Stimulated activated CD4-positive, alpha-beta T cell treated with anti-CD3 and anti-CD28 coated beads, Interleukin-1b, Interleukin-23, amount 100 ng/mL, for 4 hours (primary cell): ENCODE measurements at regions not wholly inside any gene's neighbourhood (a gene's known extent, or its start where the extent isn't known, plus 50 kb on each side); places are given as distances from the start of the nearest gene placed in this dataset.
"Not testable (repeated sequence)": the region's sequence is repeated elsewhere in the genome, so short reads cannot be mapped to it uniquely, and the experiment has no call there.

Experiments
- DNase-seq, 2 donors: peaks; one replicate each; pipeline ENCODE4 v3.0.0-alpha.2; 2020; ENCODE audit warnings: low read depth in 2 of 2

DNA sequence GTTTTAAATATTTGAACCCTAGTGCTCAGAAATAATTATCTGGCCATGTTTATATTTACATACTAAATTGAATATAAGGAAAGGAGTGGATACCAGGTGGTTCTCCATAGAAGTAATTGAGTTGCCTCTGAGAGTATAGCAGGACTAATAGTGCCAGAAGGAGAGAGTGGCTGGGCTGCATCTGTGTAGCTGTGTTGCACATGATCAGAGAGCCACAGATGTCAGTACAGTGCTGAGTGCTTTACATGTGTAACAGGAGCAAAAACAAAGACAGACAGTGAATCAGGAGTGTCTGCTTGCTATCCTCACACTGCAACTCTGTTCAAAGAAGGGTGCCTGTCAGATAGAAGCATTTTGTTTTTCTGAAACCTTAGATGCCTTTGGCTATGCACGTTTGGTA is 353.9 kb upstream of the PAPPA start:
- no peak for DNase-seq

DNA sequence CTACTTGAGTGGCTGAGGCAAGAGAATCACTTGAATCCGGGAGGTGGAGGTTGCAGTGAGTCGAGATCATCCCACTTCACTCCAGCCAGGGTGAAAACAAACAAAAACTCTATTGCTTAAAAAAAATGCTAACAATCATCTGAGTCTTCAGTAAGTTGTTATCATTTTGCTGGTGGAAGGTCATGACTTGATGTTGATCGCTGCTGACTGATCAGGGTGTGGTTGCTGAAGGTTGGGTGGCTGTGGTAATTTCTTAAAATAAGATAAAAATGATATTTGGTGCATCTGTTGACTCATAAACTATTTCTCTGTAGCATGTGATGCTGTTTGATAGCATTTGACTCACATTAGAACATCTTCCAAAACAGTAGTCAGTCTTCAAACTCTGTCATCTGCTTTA is 349.4 kb upstream of the PAPPA start:
- no peak for DNase-seq

DNA sequence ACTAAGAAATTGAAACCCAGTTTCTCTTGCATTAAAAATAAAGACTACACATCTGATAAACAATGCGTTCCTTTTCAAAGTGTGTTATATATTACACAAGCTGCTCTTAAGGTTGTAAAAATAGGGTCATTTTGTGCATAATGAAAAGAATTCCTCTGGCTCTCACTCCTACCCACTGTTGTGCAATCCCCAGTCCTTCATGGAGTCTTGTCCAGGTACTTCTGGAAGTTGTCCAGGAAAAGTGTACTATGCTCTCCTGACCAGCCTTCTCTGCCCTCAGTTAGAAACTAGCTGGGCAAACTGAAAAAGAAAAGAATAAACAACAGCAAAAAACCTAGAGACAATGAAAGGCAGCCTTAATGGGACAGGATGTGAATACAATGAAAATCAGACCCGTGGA is 345.5 kb upstream of the PAPPA start:
- DNase-seq, result no peak

DNA sequence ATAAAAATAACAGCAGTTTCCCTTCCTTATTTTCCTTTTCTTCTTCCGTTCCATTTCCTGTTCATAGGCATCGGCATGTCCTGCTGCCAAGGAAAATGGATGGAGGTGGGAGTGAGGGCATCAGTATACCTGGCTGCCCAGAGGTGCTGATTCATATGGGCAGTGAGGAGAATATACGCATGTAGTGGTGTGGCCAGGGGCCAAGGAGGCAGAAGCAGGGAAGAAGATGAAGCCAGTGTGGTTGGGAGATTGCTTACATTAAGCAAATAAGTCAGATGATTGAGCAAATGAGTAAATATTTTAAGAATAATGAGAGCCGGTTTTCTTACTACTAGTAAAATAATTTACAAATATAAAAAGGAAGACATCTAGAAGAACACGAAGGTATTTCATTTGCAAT is 344.9 kb upstream of the PAPPA start:
- DNase-seq, result no peak

DNA sequence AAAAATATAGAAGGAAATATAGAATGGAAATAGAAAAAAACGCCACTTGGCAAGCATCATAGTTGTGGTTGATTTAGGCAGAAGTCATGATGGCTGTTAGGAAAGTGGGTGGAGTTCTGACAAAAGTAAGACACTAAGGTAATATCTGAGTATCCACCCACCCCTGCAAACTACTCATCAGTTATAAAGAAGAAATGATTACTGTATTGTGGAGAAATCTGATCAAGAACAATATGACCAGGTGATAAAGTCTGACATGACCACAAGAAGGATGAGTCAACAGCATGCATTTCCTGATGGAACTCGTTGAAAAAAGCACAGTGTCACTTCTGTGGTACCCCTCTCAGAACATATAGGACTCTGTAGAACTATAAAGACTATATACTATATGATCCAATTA is 343.4 kb upstream of the PAPPA start:
- no peak for DNase-seq

DNA sequence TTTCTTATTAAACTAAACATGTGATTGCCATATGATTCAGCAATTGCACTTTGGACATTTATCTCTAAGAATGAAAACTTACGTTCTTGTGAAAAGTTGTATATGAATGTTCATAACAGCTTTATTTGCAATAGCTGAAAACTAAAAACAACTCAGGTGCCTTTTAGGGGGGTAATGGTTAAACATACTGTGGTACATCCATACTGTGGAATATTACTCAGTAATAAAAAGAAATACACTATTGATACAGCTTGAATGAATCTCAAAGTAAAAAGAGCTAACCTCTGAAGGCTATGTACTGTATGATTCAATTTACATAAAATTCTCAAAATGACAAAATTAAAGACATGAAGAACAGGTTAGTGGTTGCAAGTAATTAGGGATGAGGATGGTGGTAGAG is 339.5 kb upstream of the PAPPA start:
- DNase-seq, result no peak

DNA sequence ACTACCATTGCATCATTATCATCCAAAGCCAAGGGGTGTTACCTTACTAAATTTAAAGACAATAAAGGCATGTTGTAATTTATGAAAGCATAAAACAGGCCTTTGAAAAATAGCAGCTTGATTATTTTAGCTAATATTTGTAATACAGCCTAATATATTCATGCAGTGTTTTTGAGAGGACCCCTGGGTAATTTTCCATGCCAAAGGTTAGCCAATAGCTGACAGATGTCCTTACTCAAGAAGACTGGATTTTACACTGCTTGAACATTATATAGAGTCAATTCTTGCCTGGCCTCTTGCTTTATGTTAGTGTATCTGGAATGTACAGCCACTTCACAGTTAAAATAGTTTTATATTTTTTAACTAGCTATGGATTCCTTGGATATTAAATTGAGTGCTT is 337.8 kb upstream of the PAPPA start:
- no peak for DNase-seq

DNA sequence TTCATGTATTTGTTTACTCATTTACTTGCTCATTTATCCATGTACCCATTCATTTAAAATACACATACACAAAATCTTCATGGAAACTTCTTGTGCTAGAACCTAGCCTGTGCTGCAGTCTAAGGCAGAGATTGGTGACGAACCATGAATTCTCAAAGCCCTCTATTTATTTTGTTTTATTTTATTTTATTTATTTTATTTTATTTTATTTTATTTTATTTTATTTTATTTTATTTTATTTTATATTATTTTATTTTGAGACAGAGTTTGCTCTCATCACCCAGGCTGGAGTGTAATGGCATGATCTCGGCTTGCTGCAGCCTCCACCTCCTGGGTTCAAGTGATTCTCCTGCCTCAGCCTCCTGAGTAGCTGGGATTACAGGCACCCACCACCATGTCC is 334.9 kb upstream of the PAPPA start:
- DNase-seq, result not testable (repeated sequence)

DNA sequence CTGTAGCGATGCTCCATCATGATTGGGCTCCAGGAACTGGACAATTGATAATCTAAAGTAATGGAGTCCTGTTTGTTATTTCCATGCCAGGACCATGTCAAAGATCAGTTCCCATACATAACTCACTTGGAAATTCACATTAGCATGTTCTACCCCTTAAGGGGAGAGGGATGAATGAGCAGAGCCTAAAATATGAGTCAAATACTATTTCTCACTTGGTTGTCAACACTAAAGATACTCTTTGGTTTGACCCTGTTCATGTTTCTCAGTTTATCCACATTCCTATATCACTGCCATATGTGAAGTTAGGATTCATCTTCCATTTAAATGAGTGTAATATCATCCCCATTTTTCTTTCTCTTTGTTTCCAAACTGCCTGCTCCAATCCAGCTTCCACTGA is 321.6 kb upstream of the PAPPA start:
- no peak for DNase-seq

DNA sequence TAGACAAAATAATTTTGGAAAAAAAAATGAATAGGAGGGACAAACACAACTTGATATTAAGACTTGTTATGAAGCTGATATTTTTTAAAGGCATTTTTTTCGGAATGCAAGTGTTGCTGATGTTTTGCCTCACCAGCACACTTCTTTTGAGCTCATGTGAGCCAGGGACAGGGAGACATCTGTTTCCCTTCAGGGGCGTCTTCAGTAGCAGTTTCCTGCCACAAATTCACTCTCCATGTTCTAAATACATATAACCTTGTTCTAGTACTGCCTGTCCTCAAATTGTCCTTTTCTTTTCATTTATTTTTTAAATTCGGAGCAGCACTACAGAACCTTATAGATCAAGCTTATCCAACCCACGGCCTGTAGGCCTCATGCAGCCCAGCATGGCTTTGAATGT is 316.0 kb upstream of the PAPPA start:
- DNase-seq, result no peak

DNA sequence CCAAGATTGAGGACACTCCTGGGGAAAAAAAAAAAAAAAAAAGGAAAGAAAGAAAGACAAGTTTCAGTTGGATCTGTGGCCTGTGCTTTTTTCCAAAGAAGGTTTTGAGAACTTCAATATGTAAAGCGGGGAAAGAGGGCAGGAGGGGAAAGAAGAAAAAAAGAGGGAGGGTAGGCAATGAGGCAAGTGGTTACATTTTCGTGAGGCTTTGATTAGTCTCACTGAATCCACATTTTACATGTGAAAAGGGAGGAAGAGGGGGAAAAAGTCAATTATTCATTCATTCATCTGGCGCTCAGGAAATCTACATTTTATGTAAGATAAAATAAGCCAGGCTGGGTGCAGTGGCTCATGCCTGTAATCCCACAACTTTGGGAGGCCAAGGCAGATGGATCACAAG is 315.2 kb upstream of the PAPPA start:
- no peak for DNase-seq

DNA sequence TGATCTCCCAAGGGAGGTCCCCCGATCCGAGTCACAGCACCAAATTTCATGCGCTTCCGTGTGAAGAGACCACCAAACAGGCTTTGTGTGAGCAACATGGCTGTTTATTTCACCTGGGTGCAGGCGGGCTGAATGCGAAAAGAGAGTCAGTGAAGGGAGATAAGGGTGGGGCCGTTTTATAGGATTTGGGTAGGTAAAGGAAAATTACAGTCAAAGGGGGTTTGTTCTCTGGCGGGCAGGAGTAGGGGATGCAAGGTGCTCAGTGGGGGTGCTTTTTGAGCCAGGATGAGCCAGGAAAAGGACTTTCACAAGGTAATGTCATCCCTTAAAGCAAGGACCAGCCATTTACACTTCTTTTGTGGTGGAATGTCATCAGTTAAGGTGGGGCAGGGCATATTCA is 309.2 kb upstream of the PAPPA start:
- not testable (repeated sequence) for DNase-seq

DNA sequence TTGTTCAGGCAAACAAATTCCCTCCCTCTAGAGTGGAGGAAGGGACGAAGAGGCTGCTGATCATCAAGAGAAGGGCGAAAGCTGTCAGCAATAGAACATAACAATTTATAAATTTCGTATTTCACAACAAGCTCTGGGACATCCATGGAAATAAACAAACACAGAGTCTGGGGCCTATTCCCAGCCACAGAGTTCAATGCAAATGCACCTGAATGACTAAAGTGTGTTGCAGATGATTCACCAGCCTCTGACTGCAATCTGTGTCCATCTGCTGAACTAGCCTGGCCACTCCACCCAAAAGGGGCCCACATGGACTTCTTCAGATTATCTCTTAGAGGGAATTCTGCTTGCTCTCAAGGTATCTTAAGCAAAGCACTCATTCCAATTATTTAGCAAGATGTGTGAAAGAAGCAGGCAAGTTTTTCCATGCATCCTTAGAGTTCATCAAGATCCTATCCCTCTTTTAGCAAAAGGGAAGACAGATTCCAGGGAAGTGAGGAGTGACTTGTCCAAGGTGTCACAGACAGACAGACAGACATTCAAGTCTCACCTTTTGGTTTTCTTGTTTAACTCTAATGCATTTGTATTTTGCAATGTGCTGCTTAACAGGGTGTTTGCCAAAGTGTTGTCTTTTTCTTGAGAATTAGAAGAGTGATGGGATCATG is 307.8 kb upstream of the PAPPA start:
- no peak for DNase-seq

DNA sequence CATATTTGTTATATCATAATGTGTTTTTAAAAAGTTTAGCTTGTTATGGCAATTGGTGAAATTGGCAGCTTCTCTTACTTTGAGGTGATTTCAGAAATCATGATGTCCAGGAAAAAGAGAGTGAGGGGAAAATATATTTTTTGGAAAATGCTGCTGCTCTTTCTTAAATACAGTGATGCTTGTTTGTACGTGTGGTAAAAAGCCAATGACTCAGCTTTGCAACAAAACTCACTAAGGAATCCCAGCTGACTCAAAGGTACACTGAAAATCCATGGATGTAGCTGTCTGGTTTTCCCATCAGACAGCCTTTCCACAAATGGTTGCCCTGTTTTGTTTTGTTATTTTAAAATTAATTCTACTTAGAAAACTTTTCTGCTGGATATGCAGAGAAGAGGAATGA is 306.4 kb upstream of the PAPPA start:
- no peak for DNase-seq

DNA sequence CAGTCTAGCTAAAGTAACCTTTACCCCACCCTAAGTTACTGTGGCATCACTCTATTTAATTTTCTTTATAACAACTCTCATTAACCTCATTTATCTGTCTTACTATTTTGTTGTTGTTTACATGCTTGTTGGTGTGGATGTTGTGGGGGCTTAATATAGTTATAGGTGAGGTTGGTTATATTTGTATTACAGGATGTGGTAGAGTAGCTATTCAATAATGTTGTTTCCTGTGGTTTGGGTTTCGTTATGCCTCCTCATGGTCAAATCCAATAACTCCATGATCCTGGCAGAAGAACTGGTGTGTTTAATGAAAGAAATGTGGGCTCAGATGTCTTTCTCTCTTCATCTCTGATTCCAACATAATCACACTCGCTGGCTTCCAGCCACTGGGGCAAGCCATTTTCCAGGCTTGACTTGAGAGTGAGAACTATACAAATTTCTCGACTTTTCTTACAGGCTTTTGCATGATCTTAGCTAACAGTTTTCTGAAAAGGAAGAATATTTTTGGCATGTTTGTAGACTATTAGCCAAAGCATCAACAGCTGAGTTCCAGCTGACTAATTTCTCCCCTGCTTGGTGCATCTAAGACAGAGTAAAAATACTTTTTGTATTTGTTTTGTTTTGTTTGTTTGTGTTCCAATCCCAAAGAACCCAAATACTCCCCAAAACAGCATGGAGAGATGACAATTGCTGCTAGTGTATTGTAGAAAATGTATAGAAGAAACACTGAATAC is 303.7 kb upstream of the PAPPA start:
- DNase-seq, result no peak

DNA sequence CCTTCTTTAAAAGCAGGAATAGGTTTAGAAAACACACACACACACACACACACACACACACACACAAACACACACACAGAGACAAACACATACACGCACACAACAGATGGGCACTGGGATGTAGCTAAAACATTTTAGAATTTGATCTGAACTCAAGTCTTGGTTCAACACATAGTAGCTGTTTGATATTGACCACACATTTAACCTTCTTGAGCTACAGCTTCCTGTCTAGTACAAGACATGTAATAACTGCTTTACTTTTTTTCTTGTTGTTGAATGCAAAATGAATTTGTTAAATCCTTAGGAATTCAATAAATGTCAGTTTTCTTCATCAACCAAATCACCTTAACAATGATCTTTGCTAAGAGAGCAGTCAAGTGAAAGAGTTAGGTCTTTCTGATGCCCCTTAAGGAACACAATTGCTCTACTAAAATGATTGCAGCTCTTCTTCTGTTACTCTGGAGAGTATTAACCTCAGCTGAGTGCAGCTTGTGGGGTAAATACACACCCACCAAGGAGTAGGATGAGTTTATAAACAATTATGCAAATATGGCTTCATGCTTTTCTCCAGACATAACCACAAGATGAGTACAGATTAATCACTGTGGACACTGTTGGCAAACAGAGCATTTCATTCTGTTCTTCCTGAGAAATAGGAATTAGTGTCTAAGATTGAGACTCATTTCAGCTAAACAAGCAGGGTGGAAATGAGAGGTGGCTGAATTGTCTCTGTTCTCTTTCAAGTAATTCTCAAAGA is 302.9 kb upstream of the PAPPA start:
- no peak for DNase-seq

DNA sequence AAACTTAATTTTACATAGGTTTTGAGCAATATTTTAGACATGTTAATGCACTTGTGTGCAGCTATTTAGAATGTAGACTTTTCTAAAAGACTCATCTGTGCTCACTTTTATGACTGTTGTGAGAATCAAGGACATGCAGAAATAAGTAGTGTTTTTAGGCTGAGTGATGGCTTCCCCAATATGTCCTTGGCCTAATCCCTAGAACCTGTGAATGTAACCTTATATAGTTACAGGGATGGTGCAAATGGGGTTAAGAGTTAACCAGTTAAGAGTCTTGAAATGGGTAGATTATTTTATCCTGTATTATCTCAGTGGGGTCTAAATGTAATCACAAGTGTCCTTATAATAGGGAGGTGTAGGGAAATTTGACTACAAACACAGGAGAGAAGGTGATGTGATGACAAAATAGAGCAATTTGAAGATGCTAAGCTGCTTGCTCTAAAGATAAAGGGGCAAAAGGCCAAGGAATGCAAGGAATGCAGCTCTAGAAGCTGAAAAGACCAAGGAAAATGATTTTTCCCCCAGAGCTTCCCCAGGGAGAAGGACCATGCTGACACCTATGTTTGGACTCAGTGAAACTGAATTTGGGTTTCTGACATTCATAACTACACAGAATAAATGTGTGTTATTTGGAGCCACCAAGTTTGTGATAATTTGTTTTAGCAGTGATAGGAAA is 298.0 kb upstream of the PAPPA start:
- no peak for DNase-seq

DNA sequence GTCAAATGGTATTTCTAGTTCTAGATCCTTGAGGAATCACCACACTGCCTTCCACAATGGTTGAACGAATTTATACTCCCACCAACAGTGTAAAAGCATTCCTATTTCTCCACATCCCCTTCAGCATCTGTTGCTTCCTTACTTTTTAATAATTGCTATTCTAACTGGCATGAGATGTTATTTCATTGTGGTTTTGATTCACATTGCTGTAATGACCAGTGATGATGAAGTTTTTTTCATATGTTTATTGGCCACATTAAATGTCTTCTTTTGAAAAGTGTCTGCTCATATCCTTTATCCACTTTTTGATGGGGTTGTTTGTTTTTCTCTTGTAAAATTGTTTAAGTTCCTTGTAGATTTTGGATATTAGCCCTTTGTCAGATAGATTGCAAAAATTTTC is 295.2 kb upstream of the PAPPA start:
- not testable (repeated sequence) for DNase-seq

DNA sequence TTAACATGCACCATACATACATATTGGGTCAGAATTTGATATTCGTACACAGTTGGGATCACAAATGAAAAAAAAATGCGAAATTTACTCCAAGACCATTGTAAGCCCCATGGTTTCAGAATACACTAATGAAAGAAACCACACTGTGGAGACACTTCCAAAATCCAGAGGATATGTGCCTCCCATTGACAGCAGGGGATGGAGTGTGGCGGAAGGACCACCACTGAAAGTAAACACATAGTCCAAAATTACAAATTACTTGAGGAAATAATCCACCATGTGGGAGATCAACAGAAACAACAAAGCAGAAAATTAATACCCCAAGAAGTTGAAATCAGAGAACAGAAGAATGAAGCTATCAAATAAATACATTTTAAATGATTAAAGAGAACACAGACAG is 291.6 kb upstream of the PAPPA start:
- no peak for DNase-seq

DNA sequence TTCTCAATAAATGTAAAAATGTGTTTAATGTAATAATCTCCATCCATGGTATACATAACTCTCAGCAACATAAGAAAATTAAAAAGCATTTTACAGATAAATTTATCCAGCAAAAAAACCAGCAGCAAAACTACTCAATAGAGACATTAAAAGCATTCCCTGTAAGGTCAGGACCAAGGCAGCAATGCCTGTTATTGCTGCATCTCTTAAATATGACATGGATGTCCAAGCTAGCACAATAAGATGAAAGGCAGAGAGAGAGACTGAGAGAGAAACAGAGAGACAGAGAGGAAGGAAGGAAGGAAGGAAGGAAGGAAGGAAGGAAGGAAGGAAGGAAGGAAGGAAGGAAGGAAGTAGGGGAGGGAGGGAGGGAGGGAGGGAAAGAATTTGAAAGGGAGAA is 289.0 kb upstream of the PAPPA start:
- no peak for DNase-seq

DNA sequence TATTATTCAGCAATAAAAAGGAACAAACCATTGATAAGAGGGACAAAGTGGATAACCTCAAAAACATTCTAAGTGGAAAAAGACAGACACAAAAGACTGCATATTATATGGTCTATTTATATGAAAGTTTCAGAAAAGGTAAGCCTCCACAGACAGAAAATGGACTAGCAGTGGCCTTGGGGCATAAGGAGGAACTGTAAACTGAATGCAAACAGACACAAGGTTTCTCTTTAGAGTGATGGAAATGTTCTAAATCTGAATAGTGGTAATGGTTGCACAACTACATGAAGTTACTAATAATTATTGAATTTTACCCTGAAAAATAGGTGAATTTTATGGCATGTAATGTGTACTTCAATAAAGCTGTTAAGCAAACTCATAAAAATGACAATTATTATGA is 286.3 kb upstream of the PAPPA start:
- no peak for DNase-seq

DNA sequence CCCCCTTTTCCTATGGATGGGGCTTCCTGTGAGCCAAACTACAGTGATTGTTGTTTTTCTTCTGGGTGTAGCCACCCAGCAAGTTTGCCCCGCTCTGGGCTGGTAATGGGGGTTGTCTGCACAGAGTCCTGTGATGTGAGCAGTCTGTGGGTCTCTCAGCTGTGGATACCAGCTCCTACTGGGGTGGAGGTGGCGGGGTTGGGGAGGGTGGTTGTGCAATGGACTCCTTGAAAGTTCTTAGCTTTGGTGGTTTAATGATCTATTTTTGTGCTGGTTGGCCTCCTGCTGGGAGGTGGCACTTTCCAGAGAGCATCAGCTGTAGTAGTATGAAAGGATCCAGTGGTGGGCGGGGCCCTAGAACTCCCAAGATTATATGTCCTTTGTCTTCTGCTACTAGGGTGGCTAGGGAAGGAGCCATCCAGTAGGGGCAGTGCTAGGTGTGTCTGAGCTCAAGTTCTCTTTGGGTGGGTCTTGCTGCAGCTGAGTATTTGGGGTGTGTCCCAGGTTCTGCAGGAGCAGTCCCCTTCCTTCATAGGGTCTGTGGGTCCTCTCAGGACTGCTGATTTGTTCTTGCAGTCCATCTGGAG is 275.6 kb upstream of the PAPPA start:
- no peak for DNase-seq
